Ishikawa (cell line): ENCODE measurements at regions not wholly inside any gene's neighbourhood (a gene's known extent, or its start where the extent isn't known, plus 50 kb on each side); places are given as distances from the start of the nearest gene placed in this dataset.

ENCODE experiments used
- FOXM1 ChIP-seq: IDR thresholded peaks from 2 replicates; pipeline ENCODE4 v1.6.1; 2012; ENCODE audit warnings: low read depth, borderline replicate concordance
- REST ChIP-seq: IDR thresholded peaks from 2 replicates; pipeline ENCODE4 v1.6.1; 2012; ENCODE audit warnings: low read depth, mild to moderate bottlenecking
- TAF1 ChIP-seq: IDR thresholded peaks from 2 replicates; pipeline ENCODE4 v1.6.1; 2012; ENCODE audit warnings: low read depth, mild to moderate bottlenecking
- TCF12 ChIP-seq: IDR thresholded peaks from 2 replicates; pipeline ENCODE4 v1.6.1; 2012; ENCODE audit warnings: low read depth

GRCh38 chr14:53491884-53492277 lies 338.8 kb upstream of the DDHD1 start:
- TF ChIP-seq REST (no peak), TCF12 (no peak), TAF1 (no peak), FOXM1 (no peak)
